HepG2 (cell line): ENCODE measurements at regions not wholly inside any gene's neighbourhood (a gene's known extent, or its start where the extent isn't known, plus 50 kb on each side); places are given as distances from the start of the nearest gene placed in this dataset.

Experiments
- ATAC-seq: fragments of 200-7000 bp; cut with Tn5 transposase; 3 replicates; pipeline ENCODE4 v1.9.1; 2020; ENCODE audit warnings: mild to moderate bottlenecking, moderate library complexity
- BruUV-seq: library from RNA; stranded (reverse); fragments of 400-500 nt; replicated peaks from 2 replicates; lab custom pipeline; 2021; lab: Mats Ljungman, UMichigan
- CTCF ChIA-PET: fragments of 300-600 bp; formaldehyde crosslinking; extraction: SDS; loops from one replicate; lab custom pipeline; 2021; ENCODE audit warnings: low total read pairs, inconsistent platforms, low intra/inter-chr PET ratio; lab: Yijun Ruan, JAX
- POLR2A ChIA-PET: fragments of 350-600 bp; sonication (Branson Sonifier 250); formaldehyde crosslinking; loops from one replicate; lab custom pipeline; 2020; ENCODE audit warnings: antibody characterized with exemption, inconsistent platforms; lab: Yijun Ruan, JAX
- DNase-seq: peaks from one replicate; pipeline ENCODE4 v3.0.0-alpha.2; 2015; ENCODE audit warnings: low spot score
- FAIRE-seq: peaks from 3 replicates; lab custom pipeline; 2011; peaks lifted over from hg19 to GRCh38; lab: Jason Lieb, UNC
- H2AFZ ChIP-seq: one replicate; pipeline ENCODE4 v1.6.1; 2011; ENCODE audit warnings: low read length, inconsistent platforms
- H3K27ac ChIP-seq: fragments of 300-600 bp; 3 replicates; pipeline ENCODE4 v1.8.0; 2011; ENCODE audit warnings: mixed run types, mild to moderate bottlenecking, mixed read lengths, low read length, inconsistent platforms; ENCODE audit not compliant: insufficient read depth; ENCODE audit errors: extremely low read length
- H3K27me3 ChIP-seq, 2 experiments: fragments of 200-600 bp in 1 of 2; 2 replicates in 1 of 2; 3 replicates in 1 of 2; pipeline versions ENCODE4 v1.6.0 to v1.8.0; 2011; ENCODE audit warnings: low read length in 2 of 2, mild to moderate bottlenecking in 2 of 2, moderate library complexity in 2 of 2, inconsistent platforms in 1 of 2; ENCODE audit not compliant: insufficient read depth in 2 of 2, control insufficient read depth in 1 of 2
- H3K36me3 ChIP-seq, 2 experiments: fragments of 200-600 bp in 1 of 2; replicated peaks in 1 of 2; 2 replicates in 1 of 2; 3 replicates in 1 of 2; pipeline versions ENCODE4 v1.5.1 to v1.8.0; 2011; ENCODE audit warnings: low read length in 2 of 2, inconsistent platforms in 1 of 2; ENCODE audit not compliant: insufficient read depth in 2 of 2, control insufficient read depth in 1 of 2
- H3K4me1 ChIP-seq: 2 replicates; pipeline ENCODE4 v1.5.1; 2012; ENCODE audit warnings: low read length, inconsistent platforms; ENCODE audit not compliant: insufficient read depth
- H3K4me2 ChIP-seq: 2 replicates; pipeline ENCODE4 v1.6.0; 2011; ENCODE audit warnings: low read depth, low read length, inconsistent platforms
- H3K4me3 ChIP-seq, 3 experiments: fragments of 200-600 bp in 1 of 3; sonication (generic), shearing (Covaris generic) in 1 of 3; replicated peaks in 1 of 3; 2 replicates each; pipeline ENCODE4 v1.5.1; 2011 to 2016; ENCODE audit warnings: low read length in 3 of 3, inconsistent platforms in 2 of 3, low read depth in 2 of 3, mild to moderate bottlenecking in 2 of 3, control low read depth in 1 of 3, mixed read lengths in 1 of 3; ENCODE audit not compliant: insufficient read depth in 1 of 3
- H3K79me2 ChIP-seq: one replicate; pipeline ENCODE4 v1.6.1; 2011; ENCODE audit warnings: low read length, inconsistent platforms; ENCODE audit not compliant: insufficient read depth
- H3K9ac ChIP-seq: 2 replicates; pipeline ENCODE4 v1.6.0; 2011; ENCODE audit warnings: mild to moderate bottlenecking, low read depth, low read length, inconsistent platforms; ENCODE audit not compliant: insufficient read depth
- H3K9me3 ChIP-seq: 2 replicates; pipeline ENCODE4 v1.5.1; 2012; ENCODE audit warnings: mild to moderate bottlenecking, low read length
- H4K20me1 ChIP-seq: 2 replicates; pipeline ENCODE4 v1.6.0; 2011; ENCODE audit warnings: inconsistent platforms, mild to moderate bottlenecking, low read length, moderate library complexity; ENCODE audit not compliant: insufficient read depth
- EEA1 ChIP-seq: sonication (generic); formaldehyde crosslinking; IDR thresholded peaks from 2 replicates; pipeline ENCODE4 v1.5.1; 2020; ENCODE audit warnings: mild to moderate bottlenecking, missing genetic modification reagents, borderline replicate concordance
- HOXA3 ChIP-seq: sonication (generic); formaldehyde crosslinking; IDR thresholded peaks from 2 replicates; pipeline ENCODE4 v1.5.0; 2020; ENCODE audit warnings: missing genetic modification reagents
- MEF2D ChIP-seq: sonication (generic); formaldehyde crosslinking; IDR thresholded peaks from 2 replicates; pipeline ENCODE4 v1.5.1; 2020; ENCODE audit warnings: mild to moderate bottlenecking, missing genetic modification reagents
- RFXANK ChIP-seq: IDR thresholded peaks from 2 replicates; pipeline ENCODE4 v1.6.1; 2016
- SAFB2 ChIP-seq: sonication (generic); formaldehyde crosslinking; IDR thresholded peaks from 2 replicates; pipeline ENCODE4 v1.5.1; 2020; ENCODE audit warnings: missing genetic modification reagents, low read depth, mild to moderate bottlenecking, borderline replicate concordance
- SALL2 ChIP-seq: sonication (generic); formaldehyde crosslinking; IDR thresholded peaks from 2 replicates; pipeline ENCODE4 v1.8.1; 2023; ENCODE audit warnings: mild to moderate bottlenecking, missing genetic modification reagents, inconsistent platforms
- ZFP1 ChIP-seq: IDR thresholded peaks from 2 replicates; pipeline ENCODE4 v1.6.1; 2016
- ZNF772 ChIP-seq: sonication (generic); formaldehyde crosslinking; IDR thresholded peaks from 2 replicates; pipeline ENCODE4 v1.5.0; 2020; ENCODE audit warnings: mild to moderate bottlenecking, missing genetic modification reagents
- ZNF841 ChIP-seq: sonication (generic); formaldehyde crosslinking; IDR thresholded peaks from 2 replicates; pipeline ENCODE4 v1.8.1; 2023; ENCODE audit warnings: missing genetic modification reagents, borderline replicate concordance
- in situ Hi-C: cut with HindIII; loops from 2 replicates; pipeline ENCODE4 v1.10.0; 2017; ENCODE audit warnings: low pct_unique_long_range_greater_than_20kb; ENCODE audit not compliant: extremely low pct_ligation_motif_present
- intact Hi-C: fragments of 100-400 bp; cut with micrococcal nuclease; formaldehyde crosslinking; loops from one replicate; pipeline ENCODE4 v1.10.0; 2022; ENCODE audit not compliant: unreplicated experiment
- TF ChIP-seq, protein P1 (sequence below): sonication (generic); formaldehyde crosslinking; IDR thresholded peaks from 2 replicates; pipeline ENCODE4 v1.8.0; 2023; ENCODE audit warnings: mild to moderate bottlenecking, missing genetic modification reagents
- TF ChIP-seq, protein P2 (sequence below): sonication (generic); formaldehyde crosslinking; IDR thresholded peaks from 2 replicates; pipeline ENCODE4 v1.5.0; 2020; ENCODE audit warnings: missing genetic modification reagents
- TF ChIP-seq, protein P3 (sequence below): sonication (generic); formaldehyde crosslinking; conservative IDR thresholded peaks from 2 replicates; pipeline ENCODE4 v1.4.0; 2020; ENCODE audit warnings: missing genetic modification reagents
- TF ChIP-seq, protein P4 (sequence below): sonication (generic); formaldehyde crosslinking; IDR thresholded peaks from 2 replicates; pipeline ENCODE4 v1.4.0; 2020; ENCODE audit warnings: missing genetic modification reagents

DNA sequence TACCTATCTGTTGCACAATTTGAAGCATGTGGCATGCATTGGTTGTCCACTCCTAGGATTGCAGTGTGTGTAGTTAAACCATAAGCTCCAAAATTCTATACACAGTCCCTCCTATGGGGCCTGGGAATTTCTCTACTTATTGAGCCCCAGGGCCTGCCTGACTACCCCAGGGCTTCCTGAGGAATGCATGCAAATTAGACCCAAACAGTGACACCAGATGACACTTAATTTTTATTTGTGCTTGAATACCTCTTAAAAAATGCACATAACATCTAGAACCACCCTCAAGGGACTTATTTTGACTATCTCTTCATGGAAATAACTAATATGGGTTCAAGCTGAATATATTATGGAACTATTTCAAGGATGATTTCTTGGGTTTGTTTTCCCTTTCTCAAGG, 236.4 kb downstream of the PPP1R2C start:
- Histone ChIP-seq H3K4me2 (no peak overlapping the region), H3K79me2 (no peaks in the 10 kb centered on the region), H3K4me3 (no peak overlapping the region), H4K20me1 (no peaks in the 10 kb centered on the region), H3K4me1 (peaks cover 11% of the 10 kb centered on the region), H3K27ac (no peak overlapping the region), H3K36me3 (no peaks in the 10 kb centered on the region), H2AFZ (no peak overlapping the region), H3K9ac (no peak overlapping the region), H3K9me3 (no peaks in the 10 kb centered on the region), H3K27me3 (no peaks in the 10 kb centered on the region)
- no peak for DNase-seq
- ChIA-PET POLR2A (no interaction called here), CTCF (no interaction called here)
- intact Hi-C loops = no loop called here
- no TSS peak for BruUV-seq
- no peak for FAIRE-seq
- in situ Hi-C loops = no loop called here
- ATAC-seq = no peak
- TF ChIP-seq SAFB2 (CRISPR knock-in tag) = no peak
- TF ChIP-seq HOXA3 (CRISPR knock-in tag) = no peak
- TF ChIP-seq, protein P1, sequence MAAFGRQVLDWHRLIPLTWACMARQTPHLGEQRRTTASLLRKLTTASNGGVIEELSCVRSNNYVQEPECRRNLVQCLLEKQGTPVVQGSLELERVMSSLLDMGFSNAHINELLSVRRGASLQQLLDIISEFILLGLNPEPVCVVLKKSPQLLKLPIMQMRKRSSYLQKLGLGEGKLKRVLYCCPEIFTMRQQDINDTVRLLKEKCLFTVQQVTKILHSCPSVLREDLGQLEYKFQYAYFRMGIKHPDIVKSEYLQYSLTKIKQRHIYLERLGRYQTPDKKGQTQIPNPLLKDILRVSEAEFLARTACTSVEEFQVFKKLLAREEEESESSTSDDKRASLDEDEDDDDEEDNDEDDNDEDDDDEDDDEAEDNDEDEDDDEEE (CRISPR knock-in tag) = no peak
- TF ChIP-seq ZFP1 (CRISPR knock-in tag) = no peak
- no peak for TF ChIP-seq ZNF841 (CRISPR knock-in tag)
- TF ChIP-seq MEF2D (CRISPR knock-in tag) = no peak
- no peak for TF ChIP-seq SALL2 (CRISPR knock-in tag)
- TF ChIP-seq, all 625 proteins: peak for 0

DNA sequence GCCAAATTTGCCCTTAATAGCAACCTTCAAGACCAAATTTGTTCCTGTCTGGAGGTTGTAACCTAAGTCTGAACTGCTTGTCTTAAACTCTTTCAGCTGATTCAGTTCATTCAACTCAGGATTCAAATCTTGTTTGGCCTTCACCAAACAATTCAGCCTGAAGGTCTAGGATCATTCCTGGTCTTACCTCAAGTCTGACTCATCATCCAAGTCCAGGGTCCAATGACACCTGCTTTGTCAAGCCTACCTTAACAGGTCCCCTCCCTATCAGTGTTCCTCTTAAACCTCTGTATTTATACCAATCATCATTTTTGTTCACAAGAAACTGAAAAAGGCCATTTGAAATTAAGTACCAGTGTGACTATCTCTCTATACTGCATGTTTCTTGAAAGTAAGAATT, 237.8 kb downstream of the PPP1R2C start:
- ChIA-PET CTCF (no interaction called here), POLR2A (no interaction called here)
- BruUV-seq = no TSS peak
- Histone ChIP-seq H3K36me3 (no peaks in the 10 kb centered on the region), H4K20me1 (no peaks in the 10 kb centered on the region), H3K9ac (no peak overlapping the region), H3K79me2 (no peaks in the 10 kb centered on the region), H3K4me1 (peaks cover 11% of the 10 kb centered on the region), H3K4me2 (no peak overlapping the region), H2AFZ (no peak overlapping the region), H3K27ac (no peak overlapping the region), H3K9me3 (no peaks in the 10 kb centered on the region), H3K4me3 (no peak overlapping the region), H3K27me3 (no peaks in the 10 kb centered on the region)
- in situ Hi-C loops (no loop called here), intact Hi-C loops (no loop called here)
- TF ChIP-seq RFXANK (CRISPR knock-in tag) (no peak), ZNF772 (CRISPR knock-in tag) (no peak), EEA1 (no peak)
- TF ChIP-seq, protein P2, sequence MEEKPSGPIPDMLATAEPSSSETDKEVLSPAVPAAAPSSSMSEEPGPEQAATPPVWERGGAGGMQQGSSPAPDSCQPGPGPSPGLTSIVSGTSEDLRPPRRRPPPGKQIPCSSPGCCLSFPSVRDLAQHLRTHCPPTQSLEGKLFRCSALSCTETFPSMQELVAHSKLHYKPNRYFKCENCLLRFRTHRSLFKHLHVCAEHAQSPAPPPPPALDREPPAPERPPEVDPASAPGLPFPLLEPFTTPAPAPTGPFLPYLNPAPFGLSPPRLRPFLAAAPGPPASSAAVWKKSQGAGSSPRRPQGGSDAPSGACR (CRISPR knock-in tag) = no peak
- TF ChIP-seq, protein P3, sequence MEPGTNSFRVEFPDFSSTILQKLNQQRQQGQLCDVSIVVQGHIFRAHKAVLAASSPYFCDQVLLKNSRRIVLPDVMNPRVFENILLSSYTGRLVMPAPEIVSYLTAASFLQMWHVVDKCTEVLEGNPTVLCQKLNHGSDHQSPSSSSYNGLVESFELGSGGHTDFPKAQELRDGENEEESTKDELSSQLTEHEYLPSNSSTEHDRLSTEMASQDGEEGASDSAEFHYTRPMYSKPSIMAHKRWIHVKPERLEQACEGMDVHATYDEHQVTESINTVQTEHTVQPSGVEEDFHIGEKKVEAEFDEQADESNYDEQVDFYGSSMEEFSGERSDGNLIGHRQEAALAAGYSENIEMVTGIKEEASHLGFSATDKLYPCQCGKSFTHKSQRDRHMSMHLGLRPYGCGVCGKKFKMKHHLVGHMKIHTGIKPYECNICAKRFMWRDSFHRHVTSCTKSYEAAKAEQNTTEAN = no peak
- TF ChIP-seq, protein P4, sequence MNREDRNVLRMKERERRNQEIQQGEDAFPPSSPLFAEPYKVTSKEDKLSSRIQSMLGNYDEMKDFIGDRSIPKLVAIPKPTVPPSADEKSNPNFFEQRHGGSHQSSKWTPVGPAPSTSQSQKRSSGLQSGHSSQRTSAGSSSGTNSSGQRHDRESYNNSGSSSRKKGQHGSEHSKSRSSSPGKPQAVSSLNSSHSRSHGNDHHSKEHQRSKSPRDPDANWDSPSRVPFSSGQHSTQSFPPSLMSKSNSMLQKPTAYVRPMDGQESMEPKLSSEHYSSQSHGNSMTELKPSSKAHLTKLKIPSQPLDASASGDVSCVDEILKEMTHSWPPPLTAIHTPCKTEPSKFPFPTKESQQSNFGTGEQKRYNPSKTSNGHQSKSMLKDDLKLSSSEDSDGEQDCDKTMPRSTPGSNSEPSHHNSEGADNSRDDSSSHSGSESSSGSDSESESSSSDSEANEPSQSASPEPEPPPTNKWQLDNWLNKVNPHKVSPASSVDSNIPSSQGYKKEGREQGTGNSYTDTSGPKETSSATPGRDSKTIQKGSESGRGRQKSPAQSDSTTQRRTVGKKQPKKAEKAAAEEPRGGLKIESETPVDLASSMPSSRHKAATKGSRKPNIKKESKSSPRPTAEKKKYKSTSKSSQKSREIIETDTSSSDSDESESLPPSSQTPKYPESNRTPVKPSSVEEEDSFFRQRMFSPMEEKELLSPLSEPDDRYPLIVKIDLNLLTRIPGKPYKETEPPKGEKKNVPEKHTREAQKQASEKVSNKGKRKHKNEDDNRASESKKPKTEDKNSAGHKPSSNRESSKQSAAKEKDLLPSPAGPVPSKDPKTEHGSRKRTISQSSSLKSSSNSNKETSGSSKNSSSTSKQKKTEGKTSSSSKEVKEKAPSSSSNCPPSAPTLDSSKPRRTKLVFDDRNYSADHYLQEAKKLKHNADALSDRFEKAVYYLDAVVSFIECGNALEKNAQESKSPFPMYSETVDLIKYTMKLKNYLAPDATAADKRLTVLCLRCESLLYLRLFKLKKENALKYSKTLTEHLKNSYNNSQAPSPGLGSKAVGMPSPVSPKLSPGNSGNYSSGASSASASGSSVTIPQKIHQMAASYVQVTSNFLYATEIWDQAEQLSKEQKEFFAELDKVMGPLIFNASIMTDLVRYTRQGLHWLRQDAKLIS (CRISPR knock-in tag) = no peak
- ATAC-seq (no peak), DNase-seq (no peak), FAIRE-seq (no peak)
